Stimulated activated CD4-positive, alpha-beta T cell treated with anti-CD3 and anti-CD28 coated beads, Interleukin-15, amount 100 ng/mL, for 24 hours (primary cell): ENCODE measurements at regions not wholly inside any gene's neighbourhood (a gene's known extent, or its start where the extent isn't known, plus 50 kb on each side); places are given as distances from the start of the nearest gene placed in this dataset.
"Not testable (repeated sequence)": the region's sequence is repeated elsewhere in the genome, so short reads cannot be mapped to it uniquely, and the experiment has no call there.

ENCODE experiments used
- DNase-seq: peaks from one replicate; pipeline ENCODE4 v3.0.0-alpha.2; 2020

DNA sequence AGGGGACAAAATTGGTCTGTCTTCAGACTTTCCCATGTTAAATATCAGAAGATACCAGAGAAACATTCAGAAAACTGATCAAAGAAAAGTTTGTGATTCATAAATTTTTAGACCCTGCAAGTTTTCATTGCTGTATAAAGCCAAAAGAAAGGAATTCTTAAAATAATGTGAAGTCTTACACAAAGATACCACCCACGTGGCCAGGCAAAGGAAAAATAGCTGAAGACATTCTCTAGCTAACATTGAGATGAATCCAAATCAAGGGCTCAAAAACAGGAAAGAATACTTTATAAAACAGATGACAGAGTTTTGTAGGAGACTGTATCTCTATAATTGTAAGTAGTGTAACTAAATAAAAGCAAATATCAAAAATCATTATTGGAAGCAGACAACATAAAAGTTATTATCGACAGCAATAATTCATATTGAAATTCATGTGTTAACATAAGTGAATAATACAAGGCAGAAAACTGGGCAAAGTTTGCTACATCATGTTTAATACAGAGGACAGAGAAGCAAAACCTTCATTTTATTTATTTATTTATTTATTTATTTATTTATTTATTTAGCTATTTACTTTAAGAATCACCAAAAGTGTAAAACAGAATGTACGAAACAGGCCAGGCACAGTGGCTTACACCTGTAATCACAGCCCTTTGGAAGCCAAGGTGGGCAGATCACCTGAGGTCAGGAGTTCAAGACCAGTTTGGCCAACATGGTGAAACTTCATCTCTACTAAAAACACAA lies 204.6 kb upstream of the SLIT2 start:
- no peak for DNase-seq

DNA sequence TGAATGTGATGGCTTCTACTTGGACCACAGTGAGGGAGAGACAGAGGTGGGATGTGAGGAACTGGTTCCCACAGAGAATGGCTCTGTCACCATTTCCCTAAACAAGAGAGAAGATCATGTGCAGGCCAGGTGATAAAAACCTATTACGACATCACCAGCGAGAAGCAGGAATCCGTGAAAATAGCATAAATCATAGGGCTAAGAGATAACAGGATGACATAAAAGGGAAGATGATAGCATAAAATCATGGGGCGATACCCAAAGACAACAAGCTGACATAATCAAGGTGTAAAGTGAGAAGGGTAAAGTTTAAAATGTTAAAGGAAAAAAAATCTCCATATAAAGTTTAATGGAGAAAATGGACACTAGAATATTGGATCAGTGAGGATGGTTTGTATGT lies 205.5 kb upstream of the SLIT2 start:
- no peak for DNase-seq

DNA sequence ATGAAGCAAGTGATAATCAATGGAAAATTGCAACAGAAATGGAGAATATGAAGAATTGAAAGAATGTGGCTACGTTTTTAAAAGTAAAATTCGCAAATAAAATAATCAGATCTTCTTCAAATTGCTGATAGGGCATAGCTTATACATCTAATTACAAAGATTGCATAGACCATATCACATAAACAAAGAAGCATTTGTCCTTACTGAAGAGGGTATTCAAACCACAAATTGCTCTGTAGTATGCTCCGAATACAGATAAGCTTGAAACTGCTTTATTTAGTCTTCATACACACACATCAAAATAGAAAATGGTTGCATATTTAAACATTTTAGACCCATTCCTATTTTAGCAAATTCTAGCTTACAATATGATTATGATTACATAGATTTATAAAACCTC lies 206.7 kb upstream of the SLIT2 start:
- no peak for DNase-seq

DNA sequence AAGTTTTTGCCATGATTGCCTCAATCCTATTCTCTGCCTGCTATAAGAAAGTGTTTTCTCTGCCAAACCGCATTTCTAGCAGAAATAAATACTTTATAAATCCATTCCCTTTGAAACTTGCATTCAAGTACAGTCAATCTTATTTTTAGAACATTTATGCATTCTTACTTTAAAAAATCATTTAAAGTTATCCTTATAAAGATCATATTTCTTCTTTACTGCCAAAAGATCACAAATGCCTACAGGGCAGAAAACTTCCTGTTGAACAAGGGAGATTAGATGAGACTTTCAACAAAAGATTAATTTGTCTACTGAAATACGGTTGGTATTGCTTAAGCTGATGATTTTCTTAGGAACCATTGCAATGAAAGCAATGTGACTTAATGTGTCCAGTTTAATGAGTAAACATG lies 207.2 kb upstream of the SLIT2 start:
- no peak for DNase-seq

DNA sequence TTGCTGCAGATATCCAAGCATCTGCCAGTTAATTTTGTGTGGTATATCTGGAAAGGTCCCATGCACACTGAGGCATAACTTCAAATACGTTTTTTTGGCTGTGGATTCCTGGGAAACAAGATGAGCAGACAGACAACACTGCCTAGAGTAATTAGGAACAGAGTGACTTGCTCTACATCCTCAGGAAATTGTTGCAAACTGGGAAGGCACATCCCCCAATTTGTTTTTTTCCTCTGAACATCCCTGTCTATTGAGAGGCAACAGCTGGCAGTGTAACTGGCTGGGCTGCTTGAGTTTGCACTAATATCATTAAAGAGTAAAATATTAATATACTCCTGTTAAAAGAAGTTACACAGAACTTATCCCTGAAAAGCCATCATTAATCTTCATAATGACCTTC lies 207.7 kb upstream of the SLIT2 start:
- no peak for DNase-seq

DNA sequence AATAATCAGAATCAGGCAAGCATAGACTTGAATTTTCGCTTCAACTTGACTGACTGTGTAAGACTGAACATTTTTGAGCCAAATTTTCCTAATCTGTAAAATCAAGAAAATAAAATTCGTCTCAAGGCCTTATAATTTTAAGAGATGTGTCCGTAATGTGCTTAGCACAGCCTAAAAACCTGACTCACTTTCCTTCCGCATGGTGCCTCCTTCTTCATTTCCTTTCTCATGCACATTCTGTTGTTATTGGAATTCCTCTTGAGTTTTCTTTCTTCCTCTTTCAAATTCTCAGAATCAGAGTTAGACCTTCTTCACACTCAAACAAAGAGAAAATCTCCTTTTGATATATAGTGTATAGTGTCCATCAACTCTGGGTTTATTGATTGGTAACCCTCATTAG lies 208.9 kb upstream of the SLIT2 start:
- DNase-seq = no peak

DNA sequence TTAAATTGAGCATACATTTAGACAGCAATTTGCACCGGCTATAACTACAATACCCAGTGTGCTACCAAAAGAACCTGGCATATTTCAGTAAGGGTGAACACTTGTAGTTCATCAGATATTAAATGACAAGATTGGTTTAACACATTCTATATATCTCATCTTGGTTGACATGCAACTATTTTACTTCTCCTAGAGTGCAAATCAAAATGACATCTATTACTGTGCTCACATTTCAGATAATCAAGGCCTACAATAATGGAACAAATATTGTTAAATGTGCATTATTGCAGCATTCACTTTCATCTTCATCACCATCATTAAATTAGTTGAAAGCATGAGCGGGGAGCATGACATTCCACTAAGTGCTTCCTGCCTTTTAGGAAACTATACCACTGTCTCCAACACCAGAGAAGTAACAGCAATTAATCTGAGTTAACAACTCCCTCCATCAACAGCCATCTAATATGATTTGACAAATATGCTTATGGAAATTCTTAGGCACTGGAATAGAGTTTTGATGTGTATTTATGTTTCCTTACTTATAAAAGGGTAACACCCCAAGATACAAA lies 209.8 kb upstream of the SLIT2 start:
- DNase-seq = no peak

DNA sequence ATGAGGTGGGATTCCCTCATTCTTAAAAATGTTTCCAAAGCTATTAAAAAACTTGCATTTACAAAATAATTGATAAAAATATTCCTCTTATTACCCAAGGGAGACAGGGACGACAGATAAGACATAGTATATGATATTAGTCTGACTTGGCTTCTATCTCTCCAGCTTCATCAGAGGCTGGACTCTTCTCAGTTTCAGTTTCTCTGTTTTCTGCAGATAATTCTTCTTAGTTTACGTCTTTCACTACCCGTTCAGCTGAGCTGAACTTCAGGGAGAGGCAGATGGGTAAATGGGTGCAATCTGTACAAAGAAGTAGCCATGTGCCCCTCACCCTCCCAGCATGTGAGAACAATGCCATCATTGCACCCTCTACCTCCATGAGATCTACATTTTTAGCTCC lies 214.0 kb upstream of the SLIT2 start:
- no peak for DNase-seq

DNA sequence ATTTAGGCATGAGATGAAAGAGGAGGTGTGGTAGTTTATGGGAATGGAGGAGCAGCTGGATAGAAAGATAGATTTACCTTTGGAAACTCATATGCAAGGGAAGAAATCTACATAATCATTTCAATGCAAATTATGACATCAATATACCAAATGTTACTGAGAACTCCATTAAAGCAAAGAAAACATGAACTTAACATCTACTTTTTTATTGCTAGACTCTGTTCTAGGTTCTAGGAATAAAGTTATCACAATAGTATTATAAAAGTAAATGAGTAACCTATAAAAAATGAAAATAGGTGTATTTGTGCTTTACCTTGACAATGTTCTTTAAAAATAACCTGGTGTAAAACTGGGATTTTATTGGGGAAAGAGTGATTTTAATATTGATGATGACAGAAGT lies 221.6 kb upstream of the SLIT2 start:
- no peak for DNase-seq

DNA sequence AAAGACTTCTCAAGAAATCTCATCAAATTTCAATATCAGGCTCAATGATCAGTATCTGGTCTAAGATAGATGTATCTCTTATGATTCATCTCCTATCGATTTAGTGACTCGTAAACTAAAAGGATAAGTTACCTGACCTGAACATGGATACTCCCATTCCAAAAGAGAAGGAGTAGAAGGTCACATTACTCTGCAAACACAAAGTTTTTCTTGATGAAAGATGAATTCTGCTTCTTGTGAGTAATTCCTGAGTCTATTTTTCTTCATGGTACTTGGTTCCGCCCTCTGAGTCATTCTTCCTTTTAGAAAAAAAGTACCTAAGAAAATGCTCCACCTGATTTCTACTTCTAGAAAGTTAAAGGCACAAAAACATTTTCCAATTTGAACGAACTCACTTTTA lies 223.1 kb upstream of the SLIT2 start:
- no peak for DNase-seq

DNA sequence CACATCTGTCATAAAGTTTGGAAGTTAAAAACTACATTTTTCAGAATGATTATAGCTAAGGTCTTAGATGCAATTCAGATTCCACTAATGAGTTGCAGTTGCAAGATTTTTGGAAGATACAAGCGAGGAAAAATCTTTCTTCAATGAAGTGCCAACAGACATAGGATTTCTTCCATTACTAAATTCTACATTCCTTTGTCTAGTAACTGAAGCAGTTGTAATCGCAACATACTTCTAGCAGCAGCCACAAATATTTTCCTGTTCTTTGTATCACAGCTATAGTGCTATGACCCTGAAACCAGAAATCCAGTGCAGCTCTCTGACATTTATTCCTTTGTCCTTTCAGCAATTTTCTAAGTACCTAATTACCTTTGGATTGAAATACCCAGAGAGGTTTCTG lies 225.2 kb upstream of the SLIT2 start:
- DNase-seq = no peak

DNA sequence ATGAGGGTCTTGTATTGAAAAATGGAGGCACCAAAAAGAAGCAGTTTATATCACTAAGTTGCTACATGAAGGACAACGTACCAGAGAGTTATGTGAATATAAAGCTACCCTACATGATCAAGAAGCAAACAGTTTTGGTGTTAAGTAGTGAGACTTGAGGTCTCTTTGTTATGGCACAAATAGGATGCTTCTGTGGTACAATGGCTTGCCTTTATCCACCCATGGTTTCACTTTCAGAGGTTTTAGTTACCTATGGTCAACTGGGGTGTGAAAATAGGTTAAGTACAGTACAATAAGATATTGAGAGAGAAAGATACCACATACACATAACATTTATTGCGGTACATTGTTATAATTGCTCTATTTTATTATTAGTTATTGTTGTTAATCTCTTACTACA lies 229.2 kb upstream of the SLIT2 start:
- no peak for DNase-seq

DNA sequence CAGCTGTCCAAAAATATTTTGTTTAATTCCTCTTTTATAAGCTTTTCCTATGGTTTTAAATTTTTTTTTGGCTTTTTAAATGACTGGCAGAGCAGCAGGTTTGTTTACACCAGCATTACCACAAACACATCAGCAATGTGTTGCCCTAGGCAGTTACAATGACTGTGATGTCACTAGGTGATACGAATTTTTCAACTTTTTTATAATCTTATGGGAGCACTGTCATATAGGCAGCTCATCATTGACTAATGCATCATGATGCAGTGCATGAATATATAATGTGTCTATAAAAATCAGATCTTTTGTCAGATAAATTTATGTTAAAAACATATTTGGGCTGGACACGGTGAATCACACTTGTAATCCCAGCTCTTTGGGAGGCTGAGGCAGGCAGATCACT lies 231.6 kb upstream of the SLIT2 start:
- DNase-seq = no peak

DNA sequence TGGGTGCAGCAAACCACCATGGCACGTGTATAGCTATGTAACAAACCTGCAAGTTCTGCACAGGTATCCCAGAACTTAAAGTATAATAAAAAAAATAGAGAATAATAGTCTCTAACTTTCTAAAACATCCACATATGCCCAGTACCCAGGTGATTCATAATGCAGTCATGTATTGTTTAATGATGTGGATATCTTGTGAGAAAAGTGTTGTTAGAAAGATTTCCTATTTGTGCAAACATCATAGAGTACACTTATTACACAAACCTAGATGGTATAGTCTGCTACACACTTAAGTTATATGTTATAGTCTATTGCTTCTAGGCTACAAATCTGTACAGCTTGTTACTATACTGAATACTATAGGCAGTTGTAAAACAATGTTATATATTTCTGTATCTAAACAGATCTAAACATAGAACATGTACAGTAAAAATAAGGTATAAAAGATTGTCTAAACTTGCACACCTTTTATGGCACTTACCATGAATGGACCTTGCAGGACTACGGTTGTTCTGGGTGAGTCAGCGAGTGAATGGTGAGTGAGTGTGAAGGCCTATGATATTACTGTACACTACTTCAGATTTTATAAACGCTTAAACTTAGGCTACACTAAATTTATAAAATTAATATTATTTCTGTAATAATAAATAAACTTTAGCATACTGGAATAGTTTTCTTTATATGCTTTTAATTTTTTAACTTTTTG lies 232.2 kb upstream of the SLIT2 start:
- DNase-seq = no peak

DNA sequence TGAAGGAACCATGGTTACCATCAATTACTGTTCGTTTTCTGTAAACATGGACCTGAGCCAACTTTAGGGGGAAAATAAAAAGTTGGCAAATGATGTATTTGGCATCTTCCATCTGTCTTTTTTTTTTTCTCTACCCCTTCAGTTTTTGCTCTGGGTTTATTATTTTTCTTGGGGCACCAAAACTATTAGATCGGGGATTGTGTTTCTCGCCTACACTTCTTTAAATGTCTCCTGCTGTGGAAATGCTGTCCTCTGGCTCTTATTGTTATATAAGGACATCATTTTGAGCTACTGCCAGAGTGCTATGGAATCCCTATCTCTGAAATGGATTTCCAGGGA lies 234.0 kb upstream of the SLIT2 start:
- no peak for DNase-seq

DNA sequence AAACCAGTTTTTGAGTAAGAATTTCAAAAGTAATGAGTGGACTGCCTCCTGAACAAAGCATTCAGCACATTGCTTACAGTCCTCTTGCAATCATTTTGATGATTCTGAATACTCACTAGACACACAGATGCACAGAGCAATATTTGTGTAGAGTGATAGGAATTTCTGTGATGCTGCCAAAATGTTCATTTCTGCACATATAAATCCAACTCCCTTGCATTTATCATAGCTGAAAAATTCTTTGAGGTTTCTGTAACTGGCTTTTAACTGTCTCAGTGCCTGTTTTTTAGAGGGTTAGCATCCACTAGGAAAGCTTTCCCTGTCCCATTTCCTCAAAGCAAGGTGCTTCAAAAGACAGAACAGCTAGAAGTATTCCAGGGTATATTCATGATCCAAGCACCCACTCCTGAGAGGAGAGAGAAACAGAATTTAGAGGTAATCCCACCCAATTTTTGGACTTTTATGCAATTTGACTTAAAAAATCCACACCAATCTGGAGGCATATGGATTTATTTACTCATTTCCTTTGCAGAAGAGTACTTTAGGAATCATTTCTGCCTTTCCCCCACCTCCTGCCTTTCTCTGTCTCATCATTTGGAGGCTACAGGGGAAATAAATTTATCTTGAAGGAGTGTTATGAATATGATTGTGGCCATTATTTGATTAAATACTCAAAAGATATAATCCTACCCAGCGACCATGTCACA lies 234.5 kb upstream of the SLIT2 start:
- DNase-seq = no peak

DNA sequence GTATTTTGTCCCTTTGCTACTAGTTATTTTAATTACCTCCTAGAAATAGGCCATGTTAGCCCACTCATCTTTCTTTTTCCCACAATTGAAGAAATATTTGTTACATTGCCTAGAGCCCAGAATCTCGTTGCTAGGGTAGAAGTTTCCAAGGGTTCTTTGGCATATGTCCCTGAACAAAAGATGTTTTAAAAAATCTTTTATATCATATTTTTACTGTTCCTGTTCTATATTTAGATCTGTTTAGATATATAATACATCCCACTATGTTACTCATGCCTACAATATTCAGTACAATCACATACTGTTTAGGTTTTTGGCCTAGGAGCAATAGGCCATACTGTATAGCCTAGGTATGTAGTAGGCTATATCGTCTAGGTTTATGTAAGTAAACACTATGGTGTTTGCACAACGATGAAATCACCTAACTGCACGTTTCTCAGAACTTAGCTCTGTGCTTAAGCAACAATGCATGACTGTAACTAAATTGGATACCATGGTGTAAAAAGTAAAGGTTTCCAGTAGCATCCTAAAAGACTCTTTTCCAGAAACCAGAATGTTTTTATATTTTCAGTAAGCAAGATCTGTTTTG lies 236.0 kb upstream of the SLIT2 start:
- no peak for DNase-seq

DNA sequence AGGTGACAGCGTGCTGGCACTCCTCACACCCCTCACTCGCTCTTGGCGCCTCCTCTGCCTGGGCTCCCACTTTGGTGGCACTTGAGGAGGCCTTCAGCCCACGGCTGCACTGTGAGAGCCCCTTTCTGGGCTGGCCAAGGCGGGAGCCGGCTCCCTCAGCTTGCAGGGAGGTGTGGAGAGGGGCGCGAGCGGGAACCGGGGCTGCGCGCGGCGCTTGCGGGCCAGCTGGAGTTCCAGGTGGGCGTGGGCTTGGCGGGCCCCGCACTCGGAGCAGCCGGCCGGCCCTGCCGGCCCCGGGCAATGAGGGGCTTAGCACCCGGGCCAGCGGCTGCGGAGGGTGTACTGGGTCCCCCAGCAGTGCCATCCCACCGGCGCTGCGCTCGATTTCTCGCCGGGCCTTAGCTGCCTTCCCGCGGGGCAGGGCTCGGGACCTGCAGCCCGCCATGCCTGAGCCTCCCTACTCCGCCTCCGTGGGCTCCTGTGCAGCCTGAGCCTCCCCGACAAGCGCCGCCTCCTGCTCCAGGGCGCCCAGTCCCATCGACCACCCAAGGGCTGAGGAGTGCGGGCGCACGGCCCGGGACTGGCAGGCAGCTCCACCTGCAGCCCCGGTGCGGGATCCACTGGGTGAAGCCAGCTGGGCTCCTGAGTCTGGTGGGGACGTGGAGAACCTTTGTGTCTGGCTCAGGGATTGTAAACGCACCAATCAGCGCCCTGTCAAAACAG lies 247.7 kb upstream of the SLIT2 start:
- DNase-seq = not testable (repeated sequence)

DNA sequence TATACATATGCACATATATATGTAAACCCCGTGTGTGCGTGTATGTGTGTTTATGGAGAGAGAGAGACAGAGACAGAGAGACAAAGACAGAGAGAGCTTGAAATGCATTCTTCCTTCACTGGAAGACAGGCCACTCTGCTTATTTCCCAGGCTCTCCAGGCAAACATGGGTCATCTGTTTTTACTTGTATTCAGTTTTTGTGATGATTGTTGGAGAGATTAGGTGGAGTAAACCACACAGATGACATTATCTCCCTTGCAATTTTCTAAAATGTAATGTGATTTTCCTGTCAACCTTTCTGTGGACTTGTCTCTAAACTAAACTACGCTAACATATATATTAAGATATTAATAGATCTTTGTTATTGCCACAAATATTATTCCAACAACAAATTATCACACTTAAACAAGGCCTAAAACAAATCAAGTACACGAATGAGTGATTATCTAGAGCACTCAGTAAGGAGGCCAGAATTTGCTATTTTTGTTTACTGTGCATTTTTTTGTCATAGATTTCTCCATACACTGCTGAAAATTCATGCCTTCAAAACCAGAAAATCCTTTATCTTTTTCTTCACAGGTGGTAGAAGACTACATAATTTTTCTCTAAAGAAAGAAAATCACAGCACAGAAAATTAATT lies 251.8 kb upstream of the SLIT2 start:
- DNase-seq = no peak

DNA sequence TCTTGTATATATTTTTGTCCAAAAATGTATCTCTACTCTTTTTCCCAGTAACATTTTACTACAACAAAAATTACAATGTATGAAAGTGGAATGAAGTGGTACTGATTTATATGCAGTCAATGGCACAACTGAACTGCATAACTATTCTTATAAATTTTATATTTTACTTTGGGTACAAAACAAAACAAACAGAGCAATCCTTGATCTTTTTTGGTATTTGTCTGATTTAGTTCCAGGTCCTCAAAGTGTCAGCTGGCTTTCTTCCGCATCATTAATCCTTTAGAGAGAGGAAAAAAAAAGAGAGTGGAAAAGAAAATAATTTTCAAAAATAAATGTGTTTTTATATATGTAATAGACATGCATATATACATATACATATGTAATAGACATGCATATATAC lies 252.4 kb upstream of the SLIT2 start:
- no peak for DNase-seq

DNA sequence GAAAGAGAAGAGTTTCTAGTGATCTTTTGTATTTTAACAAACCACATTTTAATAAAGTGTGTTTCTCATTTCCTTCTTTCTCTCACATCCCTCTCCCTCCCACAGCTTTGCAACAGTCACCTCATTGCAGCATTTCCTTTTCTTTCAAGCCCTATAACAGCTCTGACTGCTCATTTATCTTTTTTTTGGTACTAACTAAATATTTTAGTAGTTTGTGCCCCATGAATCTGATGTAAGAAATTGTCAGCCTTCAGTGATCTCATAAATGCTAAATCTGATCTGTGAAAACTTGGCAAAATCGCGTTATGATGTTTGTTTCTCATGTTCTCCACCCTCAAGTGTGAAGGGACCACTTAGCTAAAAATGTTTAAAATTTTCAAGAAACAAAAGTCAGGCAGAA lies 258.5 kb upstream of the SLIT2 start:
- DNase-seq = no peak

DNA sequence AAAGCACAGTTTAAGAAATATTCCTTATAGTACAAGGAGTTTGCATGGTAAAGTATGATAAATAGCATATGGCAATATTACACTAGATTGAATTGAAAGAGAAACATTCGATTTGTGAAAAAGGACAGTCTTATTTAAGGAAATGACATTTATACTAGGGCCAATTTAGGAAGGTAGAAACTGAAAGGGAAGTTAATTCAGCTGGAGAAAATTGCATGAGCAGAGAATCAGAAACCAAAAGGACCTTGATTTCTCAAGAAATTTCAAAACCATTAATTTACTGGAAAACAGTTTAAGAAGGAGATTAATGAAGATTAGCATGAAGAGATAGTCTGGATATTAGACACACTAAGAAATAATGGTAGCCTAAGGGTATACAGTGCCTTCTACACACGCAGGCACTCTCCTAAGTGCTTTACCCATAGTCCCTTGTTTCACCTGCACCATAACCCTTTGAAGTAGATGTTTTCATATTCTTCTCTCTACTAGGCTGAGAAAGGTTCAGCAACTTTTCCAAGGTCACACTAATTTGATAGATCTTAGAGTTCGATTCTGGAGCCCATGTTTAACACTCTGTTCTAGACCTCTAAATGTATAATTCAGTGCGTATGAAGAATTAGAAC lies 259.1 kb upstream of the SLIT2 start:
- DNase-seq = no peak
